ENCODE measurements at regions not wholly inside any gene's neighbourhood (a gene's known extent, or its start where the extent isn't known, plus 50 kb on each side); places are given as distances from the start of the nearest gene placed in this dataset.
A peak's percentile ranks its signal among the peaks of the same experiment; 100 is the strongest.

GRCh38 chr2:67948057-67948456 lies 114.7 kb downstream of the C1D start:
- Mint-ChIP-seq H3K27me3 (ENCODE audit: insufficient read depth) (peaks cover 3% of the 10 kb centered on the region), H3K4me1 (ENCODE audit: low read depth) (no peaks in the 10 kb centered on the region), H3K36me3 (ENCODE audit: low read depth) (no peaks in the 10 kb centered on the region), H3K9me3 (peaks cover 4% of the 10 kb centered on the region), H3K27ac (no peak overlapping the region), H3K4me3 (no peak overlapping the region)
- intact Hi-C loops (cut with micrococcal nuclease), result no loop called here
- no peak for DNase-seq (ENCODE audit: low spot score)

GRCh38 chr2:67948506-67948905 lies 114.3 kb downstream of the C1D start:
- H3K4me3 Mint-ChIP-seq, result no peak overlapping the region
- no peak overlapping the region for H3K27ac Mint-ChIP-seq
- no peaks in the 10 kb centered on the region for H3K4me1 Mint-ChIP-seq (ENCODE audit: low read depth)
- H3K36me3 Mint-ChIP-seq (ENCODE audit: low read depth), result no peaks in the 10 kb centered on the region
- intact Hi-C loops (cut with micrococcal nuclease), result no loop called here
- no peak for DNase-seq (ENCODE audit: low spot score)
- H3K27me3 Mint-ChIP-seq (ENCODE audit: insufficient read depth), result peaks cover 3% of the 10 kb centered on the region
- peaks cover 4% of the 10 kb centered on the region for H3K9me3 Mint-ChIP-seq

- Mint-ChIP-seq H3K27me3 (ENCODE audit: insufficient read depth) (peaks cover 6% of the 10 kb centered on the region), H3K4me3 (no peak overlapping the region), H3K9me3 (no peaks in the 10 kb centered on the region), H3K27ac (no peak overlapping the region), H3K36me3 (ENCODE audit: low read depth) (no peaks in the 10 kb centered on the region), H3K4me1 (ENCODE audit: low read depth) (no peaks in the 10 kb centered on the region)
- no peak for DNase-seq (ENCODE audit: low spot score)
- intact Hi-C loops (cut with micrococcal nuclease), result no loop called here
Observed at GRCh38 chr2:67950018-67950417, 112.8 kb downstream of the C1D start.

DNA sequence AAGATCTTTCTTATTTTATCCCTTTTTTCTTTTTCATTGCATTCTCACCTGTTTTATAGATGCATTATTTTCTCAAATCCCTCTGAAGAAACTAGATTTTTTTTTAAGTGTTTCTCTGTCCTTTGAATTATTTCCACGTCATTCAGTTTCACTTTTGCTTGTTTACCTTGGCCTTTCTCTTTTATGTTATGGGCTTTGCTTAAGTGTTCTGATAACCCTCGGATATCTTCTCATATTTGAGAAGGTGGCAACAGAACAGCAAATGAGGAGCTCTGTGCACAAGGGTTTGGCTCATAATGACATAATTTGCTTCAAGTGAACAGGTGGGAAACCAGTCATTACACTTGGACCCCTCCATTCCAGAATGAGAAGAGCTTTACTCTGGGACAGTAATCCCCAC lies 111.9 kb downstream of the C1D start:
- no peak overlapping the region for H3K27ac Mint-ChIP-seq
- H3K27me3 Mint-ChIP-seq (ENCODE audit: insufficient read depth), result peaks cover 6% of the 10 kb centered on the region
- DNase-seq (ENCODE audit: low spot score), result no peak
- H3K9me3 Mint-ChIP-seq, result no peaks in the 10 kb centered on the region
- H3K4me3 Mint-ChIP-seq, result no peak overlapping the region
- no peaks in the 10 kb centered on the region for H3K36me3 Mint-ChIP-seq (ENCODE audit: low read depth)
- intact Hi-C loops (cut with micrococcal nuclease), result no loop called here
- no peaks in the 10 kb centered on the region for H3K4me1 Mint-ChIP-seq (ENCODE audit: low read depth)

- no peaks in the 10 kb centered on the region for H3K9me3 Mint-ChIP-seq
- H3K4me1 Mint-ChIP-seq (ENCODE audit: low read depth), result no peaks in the 10 kb centered on the region
- intact Hi-C loops (cut with micrococcal nuclease), result no loop called here
Observed at GRCh38 chr2:67952066-67952465, 110.7 kb downstream of the C1D start.

GRCh38 chr2:67954093-67954748 lies 108.6 kb downstream of the C1D start:
- intact Hi-C loops (cut with micrococcal nuclease), result no loop called here
- H3K9me3 Mint-ChIP-seq, result no peaks in the 10 kb centered on the region
- H3K36me3 Mint-ChIP-seq (ENCODE audit: low read depth), result no peaks in the 10 kb centered on the region
- no peak for DNase-seq (ENCODE audit: low spot score)
- peaks cover 6% of the 10 kb centered on the region for H3K27me3 Mint-ChIP-seq (ENCODE audit: insufficient read depth)
- no peak overlapping the region for H3K4me3 Mint-ChIP-seq
- no peak overlapping the region for H3K27ac Mint-ChIP-seq
- H3K4me1 Mint-ChIP-seq (ENCODE audit: low read depth), result no peaks in the 10 kb centered on the region

More at GRCh38 chr2:67952066-67952465, 110.7 kb downstream of the C1D start:
- Mint-ChIP-seq H3K36me3 (ENCODE audit: low read depth) (no peaks in the 10 kb centered on the region), H3K27ac (no peak overlapping the region), H3K27me3 (ENCODE audit: insufficient read depth) (peaks cover 6% of the 10 kb centered on the region), H3K4me3 (no peak overlapping the region)
- no peak for DNase-seq (ENCODE audit: low spot score)

DNA sequence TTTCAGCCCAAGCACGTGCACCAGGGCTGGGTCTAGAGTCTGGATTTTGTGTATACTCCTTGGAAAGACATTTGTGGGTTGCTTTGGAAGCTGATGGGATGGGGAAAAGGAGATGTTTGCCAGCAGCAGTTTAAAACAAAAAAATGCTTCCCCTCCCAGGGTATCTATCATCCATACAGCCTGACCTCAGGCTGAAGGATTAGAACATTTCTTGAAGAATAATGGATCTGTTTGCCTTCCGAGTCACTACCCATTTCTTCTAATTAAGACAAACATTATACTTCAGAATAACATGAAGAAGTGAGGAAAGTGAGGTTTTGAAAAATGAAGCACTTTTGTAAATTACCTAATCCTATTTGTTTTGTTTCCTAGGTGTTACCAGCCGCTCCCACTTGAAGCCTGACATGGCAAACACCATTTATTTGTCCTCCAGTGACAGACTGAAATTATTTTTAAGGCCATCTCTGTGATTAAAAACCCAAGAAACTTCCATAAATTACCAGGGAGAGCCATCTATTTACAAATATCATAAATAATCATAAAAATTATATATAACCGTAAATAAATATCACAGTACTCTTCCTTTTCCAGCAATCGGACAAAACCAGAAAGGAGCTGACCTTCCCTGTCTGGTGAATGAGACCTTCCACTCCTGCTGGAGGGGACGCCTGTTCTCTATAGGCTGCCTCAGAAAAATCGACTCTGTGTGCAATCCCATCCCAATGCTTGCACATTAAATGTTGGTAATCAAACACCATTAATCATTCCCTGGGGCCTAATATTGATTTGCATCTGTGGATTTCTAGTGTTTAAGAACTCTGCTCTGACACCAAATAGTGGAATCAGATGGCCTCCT lies 106.8 kb downstream of the C1D start:
- H3K36me3 Mint-ChIP-seq (ENCODE audit: low read depth), result no peaks in the 10 kb centered on the region
- H3K9me3 Mint-ChIP-seq, result no peaks in the 10 kb centered on the region
- DNase-seq (ENCODE audit: low spot score), result no peak
- intact Hi-C loops (cut with micrococcal nuclease), result no loop called here
- H3K4me1 Mint-ChIP-seq (ENCODE audit: low read depth), result no peaks in the 10 kb centered on the region
- H3K27ac Mint-ChIP-seq, result no peak overlapping the region
- no peak overlapping the region for H3K4me3 Mint-ChIP-seq
- peaks cover 3% of the 10 kb centered on the region for H3K27me3 Mint-ChIP-seq (ENCODE audit: insufficient read depth)

- H3K27me3 Mint-ChIP-seq (ENCODE audit: insufficient read depth), result peaks cover 3% of the 10 kb centered on the region
- intact Hi-C loops (cut with micrococcal nuclease), result no loop called here
- no peak for DNase-seq (ENCODE audit: low spot score)
- H3K27ac Mint-ChIP-seq, result no peak overlapping the region
- H3K4me1 Mint-ChIP-seq (ENCODE audit: low read depth), result no peaks in the 10 kb centered on the region
- H3K4me3 Mint-ChIP-seq, result no peak overlapping the region
- H3K9me3 Mint-ChIP-seq, result no peaks in the 10 kb centered on the region
- H3K36me3 Mint-ChIP-seq (ENCODE audit: low read depth), result no peaks in the 10 kb centered on the region
Observed at GRCh38 chr2:67965246-67965645, 97.6 kb downstream of the C1D start.

GRCh38 chr2:67970071-67970470 lies 92.7 kb downstream of the C1D start:
- H3K9me3 Mint-ChIP-seq, result no peaks in the 10 kb centered on the region
- H3K27ac Mint-ChIP-seq, result no peak overlapping the region
- intact Hi-C loops (cut with micrococcal nuclease), result no loop called here
- H3K4me3 Mint-ChIP-seq, result no peak overlapping the region
- H3K4me1 Mint-ChIP-seq (ENCODE audit: low read depth), result no peaks in the 10 kb centered on the region
- DNase-seq (ENCODE audit: low spot score), result no peak
- H3K36me3 Mint-ChIP-seq (ENCODE audit: low read depth), result no peaks in the 10 kb centered on the region
- peaks cover 6% of the 10 kb centered on the region for H3K27me3 Mint-ChIP-seq (ENCODE audit: insufficient read depth)

DNA sequence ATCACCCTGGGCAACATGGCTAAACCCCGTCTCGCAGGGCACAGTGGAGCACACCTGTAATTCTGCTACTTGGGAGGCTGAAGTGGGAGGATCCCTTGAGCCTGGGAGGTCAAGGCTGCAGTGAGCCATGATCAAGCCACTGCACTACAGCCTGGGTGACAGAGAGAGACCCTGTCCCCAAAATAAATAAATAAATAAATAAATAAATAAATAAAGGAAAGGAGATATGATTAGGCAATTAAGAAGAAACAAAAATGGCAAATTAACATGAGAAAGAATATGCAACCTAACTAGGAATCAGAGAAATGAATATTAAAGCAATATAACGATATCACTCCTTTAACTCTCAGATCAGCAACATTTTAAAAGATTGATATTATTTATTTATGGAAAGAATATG lies 92.3 kb downstream of the C1D start:
- H3K27me3 Mint-ChIP-seq (ENCODE audit: insufficient read depth), result peaks cover 6% of the 10 kb centered on the region
- intact Hi-C loops (cut with micrococcal nuclease), result no loop called here
- no peaks in the 10 kb centered on the region for H3K4me1 Mint-ChIP-seq (ENCODE audit: low read depth)
- no peak overlapping the region for H3K27ac Mint-ChIP-seq
- H3K36me3 Mint-ChIP-seq (ENCODE audit: low read depth), result no peaks in the 10 kb centered on the region
- DNase-seq (ENCODE audit: low spot score), result no peak
- H3K9me3 Mint-ChIP-seq, result no peaks in the 10 kb centered on the region
- H3K4me3 Mint-ChIP-seq, result no peak overlapping the region

GRCh38 chr2:67974559-67975430 lies 88.0 kb downstream of the C1D start:
- H3K4me1 Mint-ChIP-seq (ENCODE audit: low read depth), result no peaks in the 10 kb centered on the region
- DNase-seq (ENCODE audit: low spot score), result no peak
- H3K27me3 Mint-ChIP-seq (ENCODE audit: insufficient read depth), result peaks cover 5% of the 10 kb centered on the region
- H3K4me3 Mint-ChIP-seq, result no peak overlapping the region
- peak overlapping the region; percentile 55 for H3K27ac Mint-ChIP-seq
- H3K36me3 Mint-ChIP-seq (ENCODE audit: low read depth), result no peaks in the 10 kb centered on the region
- no peaks in the 10 kb centered on the region for H3K9me3 Mint-ChIP-seq
- intact Hi-C loops (cut with micrococcal nuclease), result no loop called here

DNA sequence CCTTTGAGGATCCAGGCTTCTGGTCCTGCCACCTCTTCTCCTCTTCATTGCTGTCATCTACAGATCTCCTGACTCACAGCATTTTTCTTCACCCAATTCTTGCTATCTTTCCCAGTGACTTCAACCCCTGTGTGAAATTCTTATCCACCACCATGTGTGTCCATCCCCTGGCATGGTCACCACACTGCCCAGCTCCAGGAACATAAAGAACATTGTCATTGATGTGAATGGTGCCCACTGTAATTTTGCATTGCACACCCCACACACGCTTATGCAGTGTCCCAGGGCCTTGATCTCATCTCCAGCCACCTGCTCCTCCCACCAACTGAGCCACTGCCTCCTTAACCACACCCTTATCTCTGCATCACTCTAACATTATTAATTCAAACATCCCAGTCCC lies 85.3 kb downstream of the C1D start:
- no peaks in the 10 kb centered on the region for H3K36me3 Mint-ChIP-seq (ENCODE audit: low read depth)
- no peaks in the 10 kb centered on the region for H3K9me3 Mint-ChIP-seq
- no peak for DNase-seq (ENCODE audit: low spot score)
- no peaks in the 10 kb centered on the region for H3K4me1 Mint-ChIP-seq (ENCODE audit: low read depth)
- no peak overlapping the region for H3K4me3 Mint-ChIP-seq
- H3K27me3 Mint-ChIP-seq (ENCODE audit: insufficient read depth), result peaks cover 2% of the 10 kb centered on the region
- intact Hi-C loops (cut with micrococcal nuclease), result no loop called here
- H3K27ac Mint-ChIP-seq, result no peak overlapping the region

- no peak for DNase-seq (ENCODE audit: low spot score)
- Mint-ChIP-seq H3K27ac (no peak overlapping the region), H3K4me1 (ENCODE audit: low read depth) (no peaks in the 10 kb centered on the region), H3K36me3 (ENCODE audit: low read depth) (no peaks in the 10 kb centered on the region), H3K27me3 (ENCODE audit: insufficient read depth) (peaks cover 3% of the 10 kb centered on the region), H3K9me3 (no peaks in the 10 kb centered on the region), H3K4me3 (no peak overlapping the region)
- intact Hi-C loops (cut with micrococcal nuclease), result no loop called here
Observed at GRCh38 chr2:67982956-67983355, 79.8 kb downstream of the C1D start.

All from activated T-helper 1 cell treated with anti-CD3 and anti-CD28 coated beads, Interleukin-12 subunit alpha, Interleukin-12 subunit beta, Interleukin-2, Interleukin-4 antibody, amounts not matched to agents 30 ng/mL and 10 ng/mL and 1 ng/mL, durations not matched to agents 14 hours and 24 hours and 36 hours (primary cell).